GM19328 (cell line): ENCODE measurements at regions not wholly inside any gene's neighbourhood (a gene's known extent, or its start where the extent isn't known, plus 50 kb on each side); places are given as distances from the start of the nearest gene placed in this dataset.
"Not testable (repeated sequence)": the region's sequence is repeated elsewhere in the genome, so short reads cannot be mapped to it uniquely, and the experiment has no call there.

ENCODE experiments used
- ATAC-seq: cut with Tn5 transposase; IDR thresholded peaks from one replicate; pipeline ENCODE4 v1.9.1; 2021; ENCODE audit warnings: mild to moderate bottlenecking, moderate library complexity; ENCODE audit not compliant: unreplicated experiment

GRCh38 chr14:71165121-71166031, 258.1 kb downstream of the PCNX1 start:
- ATAC-seq = no peak

GRCh38 chr14:71166180-71166837, 259.1 kb downstream of the PCNX1 start:
- ATAC-seq = no peak

- ATAC-seq = not testable (repeated sequence)
Measured at GRCh38 chr14:71167325-71167950, 260.2 kb downstream of the PCNX1 start.

GRCh38 chr14:71168161-71168560, 260.9 kb downstream of the PCNX1 start:
- ATAC-seq = not testable (repeated sequence)

GRCh38 chr14:71168564-71169427, 261.5 kb downstream of the PCNX1 start:
- no peak for ATAC-seq

- no peak for ATAC-seq
Measured at GRCh38 chr14:71169861-71170260, 262.6 kb downstream of the PCNX1 start.

GRCh38 chr14:71175491-71175890, 268.2 kb downstream of the PCNX1 start:
- no peak for ATAC-seq

GRCh38 chr14:71179066-71179465, 271.8 kb downstream of the PCNX1 start:
- ATAC-seq = no peak

- no peak for ATAC-seq
Measured at GRCh38 chr14:71180397-71180796, 273.1 kb downstream of the PCNX1 start.

GRCh38 chr14:71181215-71182003, 274.1 kb downstream of the PCNX1 start:
- ATAC-seq = no peak

GRCh38 chr14:71183876-71184689, 276.8 kb downstream of the PCNX1 start:
- no peak for ATAC-seq

- ATAC-seq = no peak
Measured at GRCh38 chr14:71185637-71186036, 278.4 kb downstream of the PCNX1 start.

- ATAC-seq = no peak
Measured at GRCh38 chr14:71187633-71188356, 280.5 kb downstream of the PCNX1 start.

- no peak for ATAC-seq
Measured at GRCh38 chr14:71190770-71191374, 283.6 kb downstream of the PCNX1 start.

- no peak for ATAC-seq
Measured at GRCh38 chr14:71193663-71194062, 286.4 kb downstream of the PCNX1 start.

GRCh38 chr14:71194251-71194650, 287.0 kb downstream of the PCNX1 start:
- ATAC-seq = no peak

GRCh38 chr14:71196921-71197320, 289.7 kb downstream of the PCNX1 start:
- ATAC-seq = no peak

GRCh38 chr14:71198687-71199086, 291.4 kb downstream of the PCNX1 start:
- ATAC-seq = no peak
